Activated CD8-positive, alpha-beta T cell treated with anti-CD3 and anti-CD28 coated beads, Interleukin-2, amount 10 ng/mL, durations not matched to agents 7 days and 5 days (primary cell): ENCODE measurements at regions not wholly inside any gene's neighbourhood (a gene's known extent, or its start where the extent isn't known, plus 50 kb on each side); places are given as distances from the start of the nearest gene placed in this dataset.

Source experiments
- ATAC-seq: fragments of 150-1000 bp; cut with Tn5 transposase; one replicate; pipeline ENCODE4 v1.10.0; 2021; ENCODE audit warnings: moderate library complexity
- CTCF ChIA-PET: fragments of 350-600 bp; sonication (Branson Sonifier 250); formaldehyde crosslinking; loops from one replicate; lab custom pipeline; 2021; ENCODE audit warnings: antibody characterized with exemption; lab: Charles Lee
- POLR2A ChIA-PET: fragments of 350-600 bp; sonication (Branson Sonifier 250); formaldehyde crosslinking; loops from one replicate; lab custom pipeline; 2021; ENCODE audit warnings: antibody characterized with exemption; lab: Charles Lee
- DNase-seq: peaks from one replicate; pipeline ENCODE4 v3.0.0-alpha.2; 2020
- H3K27ac Mint-ChIP-seq: one replicate; pipeline ENCODE4 v1.8.0; 2021; ENCODE audit warnings: mild to moderate bottlenecking, mixed read lengths
- H3K27me3 Mint-ChIP-seq: one replicate; pipeline ENCODE4 v1.8.0; 2021; ENCODE audit warnings: low read depth, mixed read lengths
- H3K36me3 Mint-ChIP-seq: one replicate; pipeline ENCODE4 v1.8.0; 2021; ENCODE audit warnings: low read depth, mixed read lengths
- H3K4me1 Mint-ChIP-seq: one replicate; pipeline ENCODE4 v1.8.0; 2021; ENCODE audit warnings: low read depth, mixed read lengths
- H3K4me3 Mint-ChIP-seq: one replicate; pipeline ENCODE4 v1.8.0; 2021; ENCODE audit warnings: mild to moderate bottlenecking, mixed read lengths
- H3K9me3 Mint-ChIP-seq: one replicate; pipeline ENCODE4 v1.8.0; 2022; ENCODE audit warnings: mixed read lengths; ENCODE audit not compliant: insufficient read depth

DNA sequence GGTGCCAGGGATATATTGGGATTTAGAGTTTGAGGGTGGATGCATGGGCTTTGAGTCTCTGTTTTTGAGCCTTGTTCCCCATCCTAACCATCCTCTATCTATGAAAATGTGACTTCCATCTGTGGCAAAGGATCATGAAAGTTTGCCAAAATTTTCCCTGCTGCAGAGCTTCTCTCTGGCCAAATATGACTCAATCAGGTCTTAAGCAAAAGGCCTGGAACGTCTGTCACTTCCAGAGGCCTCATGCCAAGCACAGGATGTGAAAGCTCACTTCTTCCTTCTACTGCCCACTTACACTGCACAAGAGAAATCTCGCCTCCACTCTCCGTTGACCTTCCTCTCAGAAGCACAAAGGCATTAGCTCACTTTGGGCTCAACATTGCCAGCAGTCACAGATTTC is 696.9 kb upstream of the NRP1 start:
- Mint-ChIP-seq H3K4me1 (no peaks in the 10 kb centered on the region), H3K4me3 (no peak overlapping the region), H3K36me3 (no peaks in the 10 kb centered on the region), H3K27ac (no peak overlapping the region), H3K9me3 (peaks cover 5% of the 10 kb centered on the region), H3K27me3 (no peaks in the 10 kb centered on the region)
- ATAC-seq (no peak), DNase-seq (no peak)
- CTCF ChIA-PET, result no interaction called here
- POLR2A ChIA-PET, result no interaction called here

DNA sequence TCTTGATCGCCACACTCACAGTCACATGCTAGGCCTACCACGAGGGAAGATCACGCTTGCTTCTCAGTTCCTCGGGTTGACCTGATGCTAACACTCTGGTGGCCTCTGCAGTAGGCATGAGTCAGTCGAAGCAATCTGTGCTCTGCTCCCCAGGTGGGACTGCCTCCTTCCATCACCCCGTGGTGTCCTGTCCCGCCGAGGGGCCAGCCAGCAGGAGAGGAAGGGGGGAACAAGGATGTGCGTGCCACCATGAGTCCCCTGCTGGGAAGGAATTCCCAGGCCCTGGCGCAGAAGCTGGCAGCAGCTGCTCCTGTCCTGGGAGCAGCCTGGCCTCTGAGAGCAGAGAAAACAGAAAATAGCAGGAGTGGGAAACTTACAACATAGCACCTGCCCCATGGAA is 695.0 kb upstream of the NRP1 start:
- ATAC-seq (no peak), DNase-seq (no peak)
- Mint-ChIP-seq H3K36me3 (no peaks in the 10 kb centered on the region), H3K4me3 (no peak overlapping the region), H3K27me3 (no peaks in the 10 kb centered on the region), H3K9me3 (peaks cover 4% of the 10 kb centered on the region), H3K27ac (no peak overlapping the region), H3K4me1 (no peaks in the 10 kb centered on the region)
- POLR2A ChIA-PET, result no interaction called here
- CTCF ChIA-PET, result no interaction called here

DNA sequence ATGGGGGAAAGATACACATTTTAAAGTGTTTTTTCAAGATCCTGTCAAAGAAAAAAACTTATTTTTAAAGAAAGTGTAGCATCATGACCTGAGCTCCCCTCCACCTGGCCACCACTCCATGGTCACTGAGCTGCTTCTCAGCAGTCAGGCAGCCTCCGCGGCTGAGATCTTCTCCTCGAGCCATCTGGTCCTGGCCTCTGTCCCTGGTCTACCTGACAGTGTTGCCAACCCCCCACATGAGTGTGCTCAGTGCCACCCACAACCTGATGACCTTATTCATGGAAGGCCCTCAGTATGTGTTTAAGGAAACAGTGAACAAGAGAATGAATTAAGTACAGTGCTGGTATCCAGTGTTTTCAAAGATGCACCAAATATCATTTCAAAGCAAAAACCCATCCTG is 694.5 kb upstream of the NRP1 start:
- DNase-seq, result no peak
- ChIA-PET POLR2A (no interaction called here), CTCF (no interaction called here)
- Mint-ChIP-seq H3K27ac (no peak overlapping the region), H3K9me3 (peaks cover 4% of the 10 kb centered on the region), H3K4me3 (no peak overlapping the region), H3K36me3 (no peaks in the 10 kb centered on the region), H3K4me1 (no peaks in the 10 kb centered on the region), H3K27me3 (no peaks in the 10 kb centered on the region)
- no peak for ATAC-seq

DNA sequence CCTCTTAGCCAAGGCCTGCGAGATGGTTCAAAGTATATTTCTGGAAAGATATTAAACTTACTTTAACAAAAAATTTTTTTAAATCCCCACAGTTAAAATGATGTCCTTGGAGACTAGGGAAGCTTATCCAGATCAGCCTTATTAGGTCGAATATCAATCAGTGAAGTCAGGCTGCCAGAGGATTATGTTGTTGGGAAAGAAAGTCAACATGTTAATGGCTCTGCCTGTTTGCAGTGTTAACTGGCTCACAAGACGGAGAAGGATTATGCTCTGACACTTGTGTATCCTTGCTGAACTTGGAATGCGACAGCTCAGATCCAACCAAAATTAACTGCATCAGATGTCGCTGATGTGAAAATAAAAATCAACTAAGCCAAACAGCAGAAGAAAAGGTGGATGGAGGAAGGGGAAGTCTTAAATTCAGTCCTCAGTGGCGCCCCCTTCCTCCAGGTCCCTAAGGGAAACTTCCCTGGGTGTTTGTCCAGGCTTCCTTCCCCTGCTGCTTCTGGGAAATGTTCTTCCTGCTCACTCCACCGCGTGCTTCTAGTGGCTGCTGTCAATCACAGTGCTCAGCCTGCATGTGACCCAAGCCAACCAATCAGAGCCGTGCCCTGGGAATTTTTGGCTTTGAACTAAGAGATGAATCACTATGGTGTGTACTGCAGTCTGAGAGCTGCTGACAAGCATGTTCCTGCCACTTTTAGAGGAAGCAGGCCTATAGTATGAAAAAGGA is 690.4 kb upstream of the NRP1 start:
- no peaks in the 10 kb centered on the region for H3K36me3 Mint-ChIP-seq
- H3K27me3 Mint-ChIP-seq, result no peaks in the 10 kb centered on the region
- ChIA-PET POLR2A (no interaction called here), CTCF (no interaction called here)
- H3K4me1 Mint-ChIP-seq, result no peaks in the 10 kb centered on the region
- H3K4me3 Mint-ChIP-seq, result no peak overlapping the region
- H3K9me3 Mint-ChIP-seq, result peaks cover 4% of the 10 kb centered on the region
- no peak overlapping the region for H3K27ac Mint-ChIP-seq
- ATAC-seq (no peak), DNase-seq (no peak)

DNA sequence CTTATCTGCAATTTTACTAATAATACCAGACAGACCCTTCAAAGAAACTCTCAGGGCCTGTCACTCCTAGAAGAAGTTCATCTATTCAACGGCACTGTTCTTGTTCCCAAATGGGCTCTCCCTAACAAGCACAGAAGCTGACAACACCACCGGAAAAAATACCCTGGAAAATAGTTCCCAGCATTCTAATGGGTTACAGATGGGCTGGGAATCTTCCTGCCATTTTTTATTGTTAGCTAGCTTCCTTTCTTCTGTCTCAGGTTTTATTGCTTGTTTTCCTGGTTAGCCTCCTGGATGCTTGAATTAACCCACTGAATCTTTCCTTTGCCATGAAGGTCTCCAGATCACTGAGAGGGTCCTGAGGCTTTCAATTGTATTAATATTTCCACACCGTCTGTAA is 689.8 kb upstream of the NRP1 start:
- no peak for DNase-seq
- Mint-ChIP-seq H3K27me3 (no peaks in the 10 kb centered on the region), H3K27ac (no peak overlapping the region), H3K4me3 (no peak overlapping the region), H3K4me1 (no peaks in the 10 kb centered on the region), H3K9me3 (peaks cover 4% of the 10 kb centered on the region), H3K36me3 (no peaks in the 10 kb centered on the region)
- POLR2A ChIA-PET, result no interaction called here
- no peak for ATAC-seq
- CTCF ChIA-PET, result no interaction called here

DNA sequence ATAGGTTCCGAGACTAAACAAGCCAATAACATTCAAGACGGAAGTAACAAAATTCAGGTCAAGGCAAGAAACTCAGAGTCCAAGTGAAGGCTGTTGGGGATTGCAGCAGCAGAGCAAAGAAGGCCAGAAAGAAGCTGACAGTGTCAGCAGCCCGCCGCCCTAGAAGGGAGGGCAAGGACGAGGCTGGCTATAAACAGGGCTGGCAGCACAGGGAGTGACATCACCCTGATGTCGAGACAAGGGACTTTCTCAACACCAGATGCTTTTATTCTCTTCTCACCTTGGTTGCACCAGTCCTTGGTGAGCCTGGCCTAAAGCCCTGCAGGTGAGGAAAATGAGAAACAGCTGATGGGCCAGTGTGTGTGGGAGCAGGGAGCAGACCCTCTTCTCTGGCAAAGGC is 687.7 kb upstream of the NRP1 start:
- ATAC-seq (no peak), DNase-seq (no peak)
- CTCF ChIA-PET, result no interaction called here
- H3K36me3 Mint-ChIP-seq, result no peaks in the 10 kb centered on the region
- H3K9me3 Mint-ChIP-seq, result peaks cover 4% of the 10 kb centered on the region
- H3K4me3 Mint-ChIP-seq, result no peak overlapping the region
- no peaks in the 10 kb centered on the region for H3K4me1 Mint-ChIP-seq
- H3K27ac Mint-ChIP-seq, result no peak overlapping the region
- POLR2A ChIA-PET, result no interaction called here
- H3K27me3 Mint-ChIP-seq, result no peaks in the 10 kb centered on the region

DNA sequence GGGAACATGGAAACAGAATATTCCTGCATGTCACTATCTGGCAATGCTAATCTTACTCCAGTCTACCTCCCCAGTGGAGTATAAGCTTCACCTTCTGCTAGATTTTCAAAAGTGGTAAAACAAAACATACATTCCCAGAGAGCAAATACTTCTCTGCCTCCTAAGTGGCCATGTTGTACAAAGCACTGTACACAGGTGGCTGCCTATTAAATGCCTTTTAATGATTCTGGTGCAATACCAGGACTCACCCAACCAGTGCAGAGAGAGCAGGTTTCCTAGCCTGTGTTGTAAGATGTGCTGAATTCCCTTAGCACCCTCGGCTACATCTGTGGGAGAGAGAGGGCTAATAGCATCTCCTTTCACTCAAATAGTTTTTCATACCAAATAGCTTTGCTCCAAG is 684.3 kb upstream of the NRP1 start:
- DNase-seq, result no peak
- ChIA-PET CTCF (no interaction called here), POLR2A (no interaction called here)
- ATAC-seq, result no peak
- Mint-ChIP-seq H3K36me3 (no peaks in the 10 kb centered on the region), H3K4me3 (no peak overlapping the region), H3K4me1 (no peaks in the 10 kb centered on the region), H3K9me3 (no peaks in the 10 kb centered on the region), H3K27ac (no peak overlapping the region), H3K27me3 (no peaks in the 10 kb centered on the region)

DNA sequence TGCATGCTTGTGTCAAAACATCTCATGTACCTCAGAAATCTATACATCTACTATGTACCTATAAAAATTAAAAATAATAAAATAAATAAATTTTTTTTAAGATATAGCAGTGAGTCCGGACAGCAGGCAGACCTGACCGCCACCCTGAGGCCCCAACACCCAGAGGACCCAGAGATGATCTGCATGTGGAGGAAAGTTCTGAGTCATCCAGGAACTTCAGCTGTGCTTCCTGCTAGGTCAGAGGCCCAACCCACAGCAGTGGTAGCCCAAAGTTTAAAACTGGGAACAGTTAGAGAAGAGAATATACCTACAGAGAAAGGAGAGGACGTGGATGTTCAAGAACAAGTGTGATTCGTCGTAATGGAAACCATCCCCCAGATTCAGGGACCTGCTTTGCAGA is 683.7 kb upstream of the NRP1 start:
- ChIA-PET POLR2A (no interaction called here), CTCF (no interaction called here)
- Mint-ChIP-seq H3K36me3 (no peaks in the 10 kb centered on the region), H3K27ac (no peak overlapping the region), H3K9me3 (no peaks in the 10 kb centered on the region), H3K27me3 (no peaks in the 10 kb centered on the region), H3K4me1 (no peaks in the 10 kb centered on the region), H3K4me3 (no peak overlapping the region)
- DNase-seq (no peak), ATAC-seq (no peak)

DNA sequence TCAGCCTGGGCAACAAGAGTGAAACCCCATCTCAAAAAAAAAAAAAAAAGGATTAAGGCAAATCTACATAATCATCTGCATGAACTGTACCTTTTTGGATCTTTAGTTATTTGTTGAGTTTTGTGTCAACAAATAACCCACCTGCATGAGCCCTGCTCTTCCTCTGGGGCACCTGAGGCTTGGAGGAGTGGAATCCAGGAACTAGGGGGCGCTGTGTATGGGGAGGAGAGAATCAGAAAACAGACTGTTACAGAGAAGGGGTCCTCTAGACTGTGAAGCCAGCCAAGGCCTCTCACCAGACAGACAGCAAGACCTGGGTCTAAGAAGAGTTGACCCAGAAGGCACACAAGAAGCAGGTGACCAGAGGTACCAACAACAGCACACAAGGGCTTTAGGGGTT is 682.8 kb upstream of the NRP1 start:
- H3K27me3 Mint-ChIP-seq, result no peaks in the 10 kb centered on the region

DNA sequence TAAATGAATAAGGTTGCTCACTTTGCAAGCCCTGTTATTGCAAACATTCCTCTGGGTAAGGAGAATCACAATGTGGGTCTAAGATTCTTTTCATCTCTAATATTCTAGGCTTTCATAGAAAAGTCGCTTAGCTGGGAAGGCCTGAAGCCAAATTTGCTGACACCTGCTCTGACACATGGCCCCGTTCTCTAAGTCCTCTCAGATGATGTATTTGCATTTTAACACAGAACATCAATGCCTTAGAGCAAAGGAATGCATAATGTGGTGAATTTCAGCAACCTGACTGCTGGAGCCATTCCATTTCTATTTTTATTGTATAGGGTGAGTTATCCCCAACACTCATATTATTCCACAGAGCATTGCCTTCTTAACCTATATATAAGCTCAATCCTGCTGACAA is 682.1 kb upstream of the NRP1 start:
- Mint-ChIP-seq H3K27ac (no peak overlapping the region), H3K4me3 (no peak overlapping the region), H3K4me1 (no peaks in the 10 kb centered on the region), H3K36me3 (no peaks in the 10 kb centered on the region), H3K27me3 (no peaks in the 10 kb centered on the region), H3K9me3 (no peaks in the 10 kb centered on the region)
- POLR2A ChIA-PET, result no interaction called here
- no peak for ATAC-seq
- DNase-seq, result no peak
- CTCF ChIA-PET, result no interaction called here

More for the DNA sequence above, 682.8 kb upstream of the NRP1 start:
- Mint-ChIP-seq H3K4me1 (no peaks in the 10 kb centered on the region), H3K27ac (no peak overlapping the region), H3K36me3 (no peaks in the 10 kb centered on the region), H3K4me3 (no peak overlapping the region), H3K9me3 (no peaks in the 10 kb centered on the region)
- ChIA-PET CTCF (no interaction called here), POLR2A (no interaction called here)
- no peak for ATAC-seq
- DNase-seq, result no peak

DNA sequence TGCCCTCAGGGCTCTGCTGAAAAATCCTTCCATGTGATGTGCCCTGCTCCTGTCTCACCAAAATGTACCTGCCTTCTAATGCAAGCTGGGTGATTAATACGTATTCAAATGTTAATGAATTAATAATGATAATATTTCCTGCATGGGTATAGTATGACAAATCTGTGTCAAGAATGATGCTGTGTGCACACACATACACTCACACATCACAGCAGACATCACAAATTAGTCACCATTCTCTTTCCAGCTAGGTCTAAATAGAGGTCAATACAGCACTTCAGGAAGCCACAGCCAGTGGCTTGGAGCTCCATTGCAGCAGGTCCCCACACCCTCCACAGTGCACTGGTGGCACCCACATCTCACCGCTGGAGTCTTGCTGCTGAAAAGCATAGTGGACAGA is 681.2 kb upstream of the NRP1 start:
- ChIA-PET CTCF (no interaction called here), POLR2A (no interaction called here)
- H3K36me3 Mint-ChIP-seq, result no peaks in the 10 kb centered on the region
- no peak overlapping the region for H3K4me3 Mint-ChIP-seq
- no peak for DNase-seq
- no peaks in the 10 kb centered on the region for H3K9me3 Mint-ChIP-seq
- H3K27ac Mint-ChIP-seq, result no peak overlapping the region
- no peaks in the 10 kb centered on the region for H3K4me1 Mint-ChIP-seq
- ATAC-seq, result no peak
- no peaks in the 10 kb centered on the region for H3K27me3 Mint-ChIP-seq

DNA sequence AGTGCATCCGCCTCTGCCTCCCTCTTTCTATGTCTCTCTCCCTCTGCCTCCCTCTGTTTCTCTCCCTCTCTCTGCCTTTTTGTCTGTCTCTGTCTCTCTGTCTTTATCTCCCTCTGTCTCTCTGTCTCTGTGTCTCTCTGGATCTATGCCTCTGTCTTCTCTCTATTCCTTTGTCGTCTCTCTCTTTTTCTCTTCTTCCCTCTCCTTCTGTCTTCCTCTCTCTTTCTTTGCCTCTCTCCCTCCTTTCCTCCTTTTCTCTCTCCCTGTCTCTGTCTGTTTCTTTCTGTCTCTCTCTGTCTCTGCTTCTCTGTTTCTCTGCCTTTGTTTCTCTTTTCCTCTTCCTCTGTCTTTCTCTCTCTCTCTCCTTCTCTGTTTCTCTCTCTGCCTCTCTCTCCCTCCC is 678.8 kb upstream of the NRP1 start:
- no peak overlapping the region for H3K27ac Mint-ChIP-seq
- DNase-seq, result no peak
- H3K4me1 Mint-ChIP-seq, result no peaks in the 10 kb centered on the region
- POLR2A ChIA-PET, result no interaction called here
- no peaks in the 10 kb centered on the region for H3K36me3 Mint-ChIP-seq
- CTCF ChIA-PET, result no interaction called here
- no peaks in the 10 kb centered on the region for H3K9me3 Mint-ChIP-seq
- H3K27me3 Mint-ChIP-seq, result no peaks in the 10 kb centered on the region
- ATAC-seq, result no peak
- H3K4me3 Mint-ChIP-seq, result no peak overlapping the region

DNA sequence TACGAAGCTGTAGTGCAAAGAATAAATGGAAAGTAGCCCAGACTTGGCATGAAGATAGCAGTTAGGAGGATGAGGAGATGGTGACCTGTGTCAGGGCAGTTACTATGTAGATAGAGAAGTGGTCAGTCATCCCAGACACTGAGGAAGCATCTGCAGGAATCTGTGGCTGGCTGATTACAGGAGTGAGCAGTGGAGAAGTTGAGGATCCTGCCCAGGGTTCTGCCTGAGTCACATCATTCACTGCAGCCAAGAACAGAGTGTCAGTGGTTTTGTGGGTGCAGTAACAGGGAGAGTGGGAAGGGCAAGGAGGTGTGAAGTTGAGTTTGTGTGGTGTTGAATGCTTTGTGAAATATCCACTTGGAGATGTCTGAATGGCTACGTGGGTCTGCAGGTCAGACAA is 676.4 kb upstream of the NRP1 start:
- Mint-ChIP-seq H3K27ac (no peak overlapping the region), H3K4me1 (no peaks in the 10 kb centered on the region), H3K27me3 (no peaks in the 10 kb centered on the region), H3K4me3 (no peak overlapping the region), H3K9me3 (no peaks in the 10 kb centered on the region), H3K36me3 (no peaks in the 10 kb centered on the region)
- ChIA-PET POLR2A (no interaction called here), CTCF (no interaction called here)
- DNase-seq (no peak), ATAC-seq (no peak)
